Keratinocyte (primary cell): ENCODE measurements at regions not wholly inside any gene's neighbourhood (a gene's known extent, or its start where the extent isn't known, plus 50 kb on each side); places are given as distances from the start of the nearest gene placed in this dataset.

Source experiments
- EZH2 ChIP-seq: IDR thresholded peaks from one replicate; pipeline ENCODE4 v1.6.1; 2012; ENCODE audit warnings: inconsistent platforms, mild to moderate bottlenecking, low read length, moderate library complexity
- TF ChIP-seq, protein P1 (sequence below), 3 experiments: IDR thresholded peaks in 1 of 3; conservative IDR thresholded peaks in 1 of 3; optimal IDR thresholded peaks in 1 of 3; 2 replicates in 2 of 3; 3 replicates in 1 of 3; pipeline versions ENCODE3 to v1.5.1; 2011; ENCODE audit warnings: low read length in 3 of 3, mild to moderate bottlenecking in 3 of 3, moderate library complexity in 2 of 3, control low read depth in 1 of 3, inconsistent platforms in 1 of 3; ENCODE audit not compliant: insufficient read depth in 2 of 3; ENCODE audit errors: extremely low read depth in 1 of 3

DNA sequence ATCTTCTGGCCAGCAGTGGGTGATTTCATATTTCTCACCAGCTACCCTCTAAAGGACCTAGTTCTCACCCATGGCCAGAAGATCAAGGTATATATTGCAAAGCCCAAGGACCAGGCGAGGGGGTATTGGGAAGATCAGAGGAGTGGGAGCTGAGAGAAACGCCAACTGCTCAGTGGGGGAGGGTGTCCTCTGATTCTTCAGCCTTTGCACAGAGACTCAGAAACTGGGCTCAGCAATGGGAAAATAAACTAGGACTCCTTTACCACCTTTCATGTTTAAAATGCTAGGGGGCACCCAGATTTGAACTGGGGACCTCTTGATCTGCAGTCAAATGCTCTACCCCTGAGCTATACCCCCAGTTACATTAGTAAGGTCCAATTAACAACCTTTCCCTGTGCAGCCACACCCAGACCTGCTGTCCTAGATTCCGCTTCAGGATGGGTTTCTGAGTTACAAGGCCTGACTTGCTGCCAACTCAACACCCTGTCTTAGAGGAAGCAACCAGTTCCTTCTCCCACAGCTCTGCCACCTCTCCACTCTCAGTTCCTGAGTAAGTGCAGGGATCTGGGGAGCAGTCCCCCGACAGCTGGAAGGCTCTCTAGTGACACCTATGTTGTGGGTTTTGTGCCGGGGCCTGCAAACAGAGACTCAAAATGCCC, 93.5 kb downstream of the ZNF783 start:
- TF ChIP-seq, protein P1, sequence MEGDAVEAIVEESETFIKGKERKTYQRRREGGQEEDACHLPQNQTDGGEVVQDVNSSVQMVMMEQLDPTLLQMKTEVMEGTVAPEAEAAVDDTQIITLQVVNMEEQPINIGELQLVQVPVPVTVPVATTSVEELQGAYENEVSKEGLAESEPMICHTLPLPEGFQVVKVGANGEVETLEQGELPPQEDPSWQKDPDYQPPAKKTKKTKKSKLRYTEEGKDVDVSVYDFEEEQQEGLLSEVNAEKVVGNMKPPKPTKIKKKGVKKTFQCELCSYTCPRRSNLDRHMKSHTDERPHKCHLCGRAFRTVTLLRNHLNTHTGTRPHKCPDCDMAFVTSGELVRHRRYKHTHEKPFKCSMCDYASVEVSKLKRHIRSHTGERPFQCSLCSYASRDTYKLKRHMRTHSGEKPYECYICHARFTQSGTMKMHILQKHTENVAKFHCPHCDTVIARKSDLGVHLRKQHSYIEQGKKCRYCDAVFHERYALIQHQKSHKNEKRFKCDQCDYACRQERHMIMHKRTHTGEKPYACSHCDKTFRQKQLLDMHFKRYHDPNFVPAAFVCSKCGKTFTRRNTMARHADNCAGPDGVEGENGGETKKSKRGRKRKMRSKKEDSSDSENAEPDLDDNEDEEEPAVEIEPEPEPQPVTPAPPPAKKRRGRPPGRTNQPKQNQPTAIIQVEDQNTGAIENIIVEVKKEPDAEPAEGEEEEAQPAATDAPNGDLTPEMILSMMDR (optimal IDR thresholded peaks at IDR 0.05 in 1 of 3, IDR thresholded peaks at IDR 0.05 in 1 of 3, conservative IDR thresholded peaks at IDR 0.05 in 1 of 3; ENCODE audit: extremely low read depth in 1 of 3, insufficient read depth in 2 of 3, low read length in 3 of 3): peak; percentile 34 to 39 (median 35)
- no peak for TF ChIP-seq EZH2
